GM21786 (cell line): ENCODE measurements at regions not wholly inside any gene's neighbourhood (a gene's known extent, or its start where the extent isn't known, plus 50 kb on each side); places are given as distances from the start of the nearest gene placed in this dataset.

Experiments used
- ATAC-seq: cut with Tn5 transposase; IDR thresholded peaks from one replicate; pipeline ENCODE4 v1.9.1; 2021; ENCODE audit not compliant: unreplicated experiment

GRCh38 chr6:126147291-126147815 is 161.0 kb downstream of the TRMT11 start:
- no peak for ATAC-seq

DNA sequence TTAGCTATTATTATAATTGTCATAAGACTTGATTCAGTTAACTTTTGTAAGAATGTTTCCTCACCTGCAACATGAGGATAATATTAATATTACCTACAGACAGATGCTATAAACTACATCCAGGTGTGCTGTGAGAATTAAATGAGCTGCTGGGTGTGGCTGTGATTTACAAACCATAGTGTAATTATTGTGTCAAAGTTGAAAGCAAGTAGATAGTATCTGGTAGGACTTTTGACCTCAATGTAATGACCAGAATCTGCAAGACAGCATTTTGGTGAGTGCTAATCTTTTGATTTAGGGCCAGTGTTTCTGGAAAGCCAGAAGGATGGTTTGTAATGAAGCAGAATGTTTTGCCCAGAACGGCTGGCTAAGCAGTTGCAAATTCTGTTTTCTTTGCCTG is 162.5 kb downstream of the TRMT11 start:
- no peak for ATAC-seq

- no peak for ATAC-seq
Measured at GRCh38 chr6:126152372-126152745, 166.0 kb downstream of the TRMT11 start.

DNA sequence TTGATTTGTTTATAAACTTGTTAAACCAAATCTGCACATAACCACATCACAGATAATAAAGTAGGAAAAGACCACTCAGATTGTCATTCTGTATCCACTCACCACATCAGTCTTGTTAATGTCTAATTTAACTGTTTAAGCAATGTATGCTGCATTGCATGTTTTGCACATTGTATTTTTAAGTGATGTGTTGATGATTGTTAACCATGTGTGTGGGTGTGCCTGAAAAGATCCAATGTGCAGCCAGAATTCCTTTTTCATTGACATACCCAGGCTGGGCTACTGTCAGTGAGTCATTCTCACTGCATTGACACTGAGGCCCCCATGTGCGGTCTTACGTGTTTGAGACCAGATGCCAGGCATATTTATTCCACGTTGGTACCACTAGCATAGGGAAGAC is 167.3 kb downstream of the TRMT11 start:
- ATAC-seq, result no peak

- peak; percentile 85 for ATAC-seq
Measured at GRCh38 chr6:126156973-126157372, 170.6 kb downstream of the TRMT11 start.

- ATAC-seq, result no peak
Measured at GRCh38 chr6:126167726-126168125, 172.2 kb upstream of the CENPW start.

DNA sequence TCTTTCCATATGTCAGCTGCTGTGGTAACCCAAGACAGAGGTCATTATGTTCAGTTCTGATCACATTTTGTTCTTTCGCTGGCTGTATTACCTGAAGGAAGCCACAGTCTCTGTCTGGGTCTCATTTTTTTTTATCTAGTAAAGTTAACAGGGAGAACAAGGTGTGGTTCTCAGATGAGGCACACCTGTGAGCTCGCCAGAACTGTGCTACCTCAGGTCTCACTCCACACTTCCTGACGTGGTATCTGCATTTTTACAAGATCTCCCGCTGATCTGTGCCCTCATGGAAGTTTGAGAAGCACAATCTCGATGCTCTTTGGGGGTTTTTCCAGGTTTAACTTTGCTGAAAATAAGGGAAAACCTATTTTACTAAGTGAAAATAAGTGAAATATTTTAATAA is 169.5 kb upstream of the CENPW start:
- ATAC-seq, result no peak

- peak; percentile 86 for ATAC-seq
Measured at GRCh38 chr6:126170978-126171382, 168.9 kb upstream of the CENPW start.

GRCh38 chr6:126172131-126172530 is 167.8 kb upstream of the CENPW start:
- no peak for ATAC-seq

GRCh38 chr6:126173265-126173664 is 166.7 kb upstream of the CENPW start:
- ATAC-seq, result no peak

DNA sequence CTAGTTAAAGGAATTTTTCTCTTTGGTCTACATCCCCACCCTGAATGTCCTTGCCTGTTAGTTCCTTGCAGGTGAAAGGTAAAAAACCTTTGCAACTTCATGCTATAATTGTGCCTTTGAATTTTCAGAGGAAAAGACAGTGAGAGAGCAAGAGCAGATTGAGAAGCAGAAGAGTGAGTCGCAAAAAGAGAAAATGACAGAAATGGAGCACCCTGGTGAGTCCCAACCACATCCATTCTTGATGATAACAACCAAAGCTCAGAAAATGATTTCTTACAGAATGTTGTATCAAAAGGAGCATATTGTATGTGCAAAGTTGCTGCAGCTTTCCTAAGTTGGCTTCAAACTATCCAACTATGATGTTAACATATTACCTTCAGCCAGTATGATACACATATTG is 165.2 kb upstream of the CENPW start:
- ATAC-seq, result no peak

DNA sequence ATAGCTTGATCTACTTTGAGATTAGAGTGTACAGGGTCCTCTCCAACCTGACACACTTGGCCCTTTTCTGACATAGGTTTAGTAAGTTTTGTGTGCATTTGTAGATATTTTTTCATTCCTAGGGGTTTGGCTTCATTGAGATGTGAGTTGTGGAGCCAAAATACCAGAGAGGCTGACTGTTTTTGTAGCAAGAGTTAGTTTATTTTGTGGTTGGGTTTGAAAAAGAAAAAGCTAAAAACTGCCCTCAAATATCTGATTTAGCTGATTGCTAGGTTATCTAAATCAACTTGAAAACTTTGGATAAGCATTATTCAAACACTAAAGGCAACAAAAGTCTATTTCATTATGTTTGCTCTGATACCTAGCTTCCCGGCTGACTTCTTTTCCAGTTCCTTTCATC is 164.7 kb upstream of the CENPW start:
- no peak for ATAC-seq

- no peak for ATAC-seq
Measured at GRCh38 chr6:126176282-126176681, 163.6 kb upstream of the CENPW start.

DNA sequence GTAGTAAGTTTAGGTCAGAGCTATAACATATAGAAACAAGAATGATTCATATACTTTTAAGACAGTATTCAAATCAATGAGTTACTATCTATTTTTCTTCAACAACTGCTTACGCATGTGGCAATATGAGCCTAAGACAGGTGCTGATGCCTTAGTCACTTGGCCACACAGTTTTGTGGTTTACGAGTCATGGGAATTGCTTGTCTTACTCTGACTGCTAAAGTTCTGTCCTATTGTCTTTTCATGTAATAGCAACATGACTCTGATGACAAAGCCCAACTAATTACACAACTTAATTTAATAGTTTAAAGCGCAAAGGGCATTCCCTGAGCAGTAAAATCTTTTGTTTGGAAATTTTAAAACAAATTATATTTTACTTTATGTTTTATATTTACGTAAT is 159.3 kb upstream of the CENPW start:
- peak; percentile 53 for ATAC-seq

DNA sequence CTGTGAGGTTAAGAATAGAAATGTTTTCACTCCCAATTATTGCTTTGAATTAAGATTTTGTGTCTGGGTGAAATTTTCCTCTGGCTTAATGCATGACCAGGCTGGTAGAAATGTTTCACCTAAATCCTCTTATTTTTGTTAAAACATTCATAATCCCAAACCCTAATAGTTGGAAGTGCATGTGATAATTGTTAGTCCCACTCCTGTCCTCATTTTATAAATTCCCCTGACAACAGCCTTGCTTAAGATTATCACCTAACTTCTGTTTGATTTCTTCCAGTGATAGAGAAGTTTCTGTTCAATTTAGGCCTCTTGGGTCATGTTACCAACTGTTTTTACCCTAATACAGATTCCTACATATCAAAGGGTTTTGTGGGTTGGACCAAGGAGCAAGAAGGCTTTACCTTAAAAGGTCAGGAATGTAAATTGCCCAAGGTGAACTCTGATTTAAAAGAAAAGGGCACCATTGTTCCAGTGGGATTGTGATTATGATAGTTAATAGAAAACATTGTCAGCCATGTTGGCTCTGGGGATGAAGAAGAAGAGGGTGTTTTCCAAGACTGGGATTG is 158.7 kb upstream of the CENPW start:
- ATAC-seq, result no peak

DNA sequence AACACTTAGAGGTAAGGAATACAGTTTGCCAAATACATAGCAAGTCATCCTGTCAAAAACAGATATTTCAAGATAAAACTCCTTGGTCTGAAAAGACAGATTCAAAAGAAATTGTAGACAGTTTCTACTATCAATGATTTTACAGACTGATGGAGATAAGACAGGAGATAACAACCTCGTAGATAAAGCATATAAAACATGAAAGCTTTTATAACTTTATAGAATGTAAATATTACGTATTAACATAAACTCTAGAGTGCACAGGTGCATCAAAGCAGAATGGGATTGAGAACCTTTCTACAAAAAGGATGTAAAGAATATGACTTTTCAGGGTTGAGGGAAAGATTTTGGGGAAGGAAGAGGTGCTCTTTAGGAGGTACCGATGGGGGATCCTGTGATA is 158.0 kb upstream of the CENPW start:
- no peak for ATAC-seq

- ATAC-seq, result no peak
Measured at GRCh38 chr6:126182650-126183311, 157.1 kb upstream of the CENPW start.

DNA sequence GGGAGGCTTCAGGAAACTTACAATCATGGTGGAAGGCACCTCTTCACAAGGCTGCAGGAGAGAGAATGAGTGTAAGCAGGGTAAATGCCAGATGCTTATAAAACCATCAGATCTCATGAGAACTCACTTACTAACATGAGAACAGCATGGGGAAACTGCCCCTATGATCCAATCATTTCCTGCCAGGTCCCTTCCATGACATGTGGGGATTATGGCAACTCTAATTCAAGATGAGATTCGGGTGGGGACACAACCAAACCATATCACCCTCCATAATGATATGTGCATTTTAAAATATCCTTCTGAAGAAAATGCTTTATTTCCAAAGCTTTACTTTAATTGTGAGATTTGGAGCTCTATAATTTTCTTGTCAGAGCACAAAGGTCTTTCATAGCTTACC is 154.1 kb upstream of the CENPW start:
- ATAC-seq, result no peak

GRCh38 chr6:126188279-126188909 is 151.5 kb upstream of the CENPW start:
- ATAC-seq, result no peak

DNA sequence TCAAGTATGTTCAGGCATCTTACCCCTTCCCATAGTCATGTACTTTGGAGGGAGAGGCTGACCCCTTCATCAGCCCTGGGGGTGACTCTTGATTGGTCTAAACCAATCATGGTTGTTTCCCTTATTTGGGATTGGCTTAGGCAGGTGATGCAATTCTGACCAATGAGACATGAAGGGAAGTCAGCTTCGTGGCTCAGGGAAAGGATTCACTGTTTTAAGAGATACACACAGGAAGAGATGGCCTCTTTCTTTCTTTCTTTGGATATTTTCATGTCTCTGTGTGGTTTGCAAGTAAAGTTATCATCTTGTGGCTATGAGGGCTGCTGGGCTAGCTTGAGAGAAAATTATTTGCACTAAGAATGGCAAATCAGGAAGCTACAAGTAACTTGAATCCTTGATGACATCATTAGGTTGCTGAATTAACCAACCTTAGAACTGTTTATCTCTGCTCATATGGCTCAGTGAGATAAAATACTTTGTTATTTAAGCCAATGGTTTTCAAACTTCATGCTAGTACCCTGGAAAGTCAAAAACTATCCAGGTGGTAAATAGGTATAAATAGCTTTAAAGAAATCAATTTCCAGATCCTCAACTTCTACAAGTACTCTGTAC is 144.2 kb upstream of the CENPW start:
- ATAC-seq, result no peak

DNA sequence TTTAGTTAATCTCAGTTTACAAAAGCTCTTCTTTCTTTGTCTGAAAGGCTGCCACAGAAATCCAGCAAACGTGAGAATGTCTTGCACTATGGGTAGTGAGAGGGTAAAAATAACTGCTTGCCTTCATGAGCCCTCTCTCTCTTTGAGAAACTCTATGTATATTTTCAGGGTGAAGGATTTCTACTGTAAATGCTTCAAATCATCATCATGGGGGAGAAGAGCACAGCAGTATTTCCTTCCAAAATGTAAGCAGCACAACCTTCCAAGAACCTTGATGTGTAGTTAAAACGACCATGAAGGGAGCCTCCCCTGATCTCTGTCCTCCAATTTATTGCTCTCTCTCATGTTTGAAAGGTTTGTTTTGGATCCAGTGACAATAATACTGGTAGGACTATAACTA is 141.3 kb upstream of the CENPW start:
- ATAC-seq, result no peak

DNA sequence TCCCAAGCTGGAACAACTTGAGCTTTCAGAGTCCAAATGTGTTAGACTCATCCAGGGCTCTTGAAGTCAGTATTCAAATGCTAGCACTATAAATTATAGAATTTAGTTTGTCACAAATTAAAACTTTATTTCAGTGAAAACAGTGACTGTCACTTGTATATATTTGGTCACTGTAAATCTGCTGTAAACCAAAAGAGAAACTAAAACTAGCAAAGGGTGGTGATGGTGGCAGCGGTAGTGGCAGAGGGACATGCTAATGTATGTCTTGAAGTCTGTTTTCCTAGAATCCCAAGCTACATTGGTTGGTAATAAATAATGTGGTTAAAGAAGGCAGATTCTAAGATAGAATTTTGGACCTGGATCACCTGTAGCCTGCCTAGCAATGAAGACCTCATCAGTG is 140.4 kb upstream of the CENPW start:
- ATAC-seq, result peak; percentile 59
